NCI-H1417 (cell line): ENCODE measurements at regions not wholly inside any gene's neighbourhood (a gene's known extent, or its start where the extent isn't known, plus 50 kb on each side); places are given as distances from the start of the nearest gene placed in this dataset.
"Not testable (repeated sequence)": the region's sequence is repeated elsewhere in the genome, so short reads cannot be mapped to it uniquely, and the experiment has no call there.

ENCODE experiments used
- DNase-seq, 3 experiments: peaks; one replicate each; lab custom pipeline; 2025; lab: John Stamatoyannopoulos, UW

DNA sequence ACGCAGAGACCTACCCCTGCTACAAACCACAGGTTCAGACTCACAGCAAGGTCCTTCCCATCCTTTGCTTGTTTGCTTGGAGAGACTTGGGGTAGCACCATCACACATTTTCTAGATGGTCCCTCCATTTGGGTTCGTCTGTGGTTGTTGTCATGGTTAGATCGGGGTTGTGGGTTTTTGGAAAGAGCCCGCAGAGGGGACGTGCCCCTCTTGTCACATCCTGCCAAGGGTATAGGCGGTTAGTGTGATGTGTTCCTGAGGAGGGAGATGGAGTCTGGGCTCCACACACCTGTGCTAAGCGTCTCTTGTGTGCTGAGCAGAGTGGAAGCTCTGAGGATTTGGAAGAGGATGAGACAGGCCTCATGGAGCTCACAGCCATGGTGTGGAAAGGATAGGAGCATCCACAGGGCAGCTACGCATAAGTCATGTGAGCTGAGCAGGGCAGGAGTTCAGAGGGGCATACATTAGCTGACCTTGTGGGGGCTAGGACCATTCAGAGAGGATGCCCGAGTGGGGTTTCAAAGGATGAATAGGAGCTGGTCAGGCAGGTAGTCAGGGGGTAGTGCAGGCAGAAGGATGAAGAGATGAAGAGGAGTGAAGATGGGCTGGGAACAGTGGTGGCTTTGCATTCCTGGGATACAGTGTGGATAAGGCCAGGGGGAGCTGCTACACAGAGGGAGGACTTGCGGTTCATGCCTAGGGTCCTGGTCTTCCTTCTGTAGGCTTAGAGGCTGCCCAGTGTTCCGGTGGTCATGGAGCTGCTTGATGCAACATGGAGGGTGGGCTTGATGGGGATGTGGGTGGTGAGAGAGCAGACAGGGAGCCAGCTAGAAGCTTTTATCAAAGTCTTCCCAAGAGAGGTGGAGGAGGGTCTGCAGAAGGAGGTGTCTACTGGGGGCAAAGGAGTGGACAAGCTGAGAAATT is 62.9 kb downstream of the ACKR3 start:
- no peak for DNase-seq

GRCh38 chr2:236633219-236633570 is 63.6 kb downstream of the ACKR3 start:
- DNase-seq = no peak

DNA sequence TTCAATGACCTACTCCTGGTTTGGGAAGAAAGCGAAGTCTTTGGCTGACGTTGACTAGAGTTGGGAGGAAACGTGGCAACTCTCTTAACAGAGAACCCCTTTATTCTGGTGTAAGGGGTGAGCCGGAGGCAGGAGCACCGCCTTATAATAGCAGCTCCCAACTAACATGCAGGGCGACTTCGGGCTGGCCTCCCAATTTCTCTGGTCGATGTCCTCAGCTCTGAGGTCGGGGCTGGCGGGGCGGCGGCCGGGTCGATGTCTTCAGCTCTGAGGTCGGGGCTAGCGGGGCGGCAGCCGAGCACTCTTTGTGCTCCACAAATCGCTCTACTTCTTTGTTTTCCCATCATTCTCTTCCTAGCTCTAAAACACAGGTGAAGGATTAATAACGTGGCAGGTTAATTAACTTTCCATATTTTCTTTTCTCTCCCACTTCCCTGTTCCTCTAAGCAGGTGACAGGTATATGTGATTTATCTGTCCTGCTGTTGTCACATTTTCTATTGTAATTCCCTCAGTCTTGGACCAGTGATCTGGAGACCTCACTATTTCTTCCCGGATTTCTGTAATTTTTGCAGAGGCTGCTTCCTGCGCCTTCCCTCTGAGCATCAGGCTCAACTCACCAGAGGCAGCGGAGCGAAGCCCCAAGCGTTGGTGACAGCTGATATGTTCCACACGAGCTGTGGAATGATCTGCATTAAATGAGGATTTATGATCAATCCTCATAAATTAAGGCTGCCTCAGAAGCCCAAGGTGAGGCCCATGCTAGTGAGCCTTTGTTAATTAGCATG is 64.3 kb downstream of the ACKR3 start:
- peak in 1 of 3 experiments; percentile 30 for DNase-seq

GRCh38 chr2:236636261-236636660 is 66.6 kb downstream of the ACKR3 start:
- DNase-seq = no peak

DNA sequence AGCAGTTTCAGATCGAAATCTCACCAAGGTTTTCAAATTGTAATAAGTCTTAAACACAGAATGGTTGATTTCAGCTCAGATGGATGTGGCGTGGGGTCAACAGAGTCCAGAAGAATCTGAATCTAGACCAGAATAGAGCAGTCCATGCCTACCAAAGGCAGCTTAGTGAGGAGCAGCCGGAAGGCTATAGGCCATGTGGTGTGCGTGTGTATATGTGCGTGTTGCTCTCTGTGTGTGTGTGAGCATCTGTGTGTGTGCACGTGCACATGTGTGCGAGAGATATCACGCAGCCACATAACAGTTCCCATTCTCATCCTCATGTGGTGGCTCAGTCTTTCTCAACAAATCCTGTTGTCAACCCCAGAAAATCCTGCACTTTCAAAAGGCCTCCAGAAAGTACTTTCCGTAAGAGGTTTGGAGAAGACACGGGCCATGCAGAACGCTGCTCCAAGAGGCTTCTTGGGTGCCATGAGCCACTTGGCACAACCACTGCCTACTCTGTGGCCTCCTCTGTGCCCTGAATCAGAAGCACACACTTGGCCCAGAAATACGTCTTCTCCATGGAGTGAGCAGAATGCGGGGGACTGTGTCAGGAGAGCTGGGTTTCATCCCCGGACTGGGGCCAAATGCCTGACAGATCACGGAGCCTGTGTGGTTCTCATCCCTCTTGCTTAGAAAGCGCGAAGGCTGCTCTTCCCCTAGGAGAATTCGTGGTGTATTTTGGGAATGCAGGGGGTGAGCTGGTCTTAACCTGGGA is 67.3 kb downstream of the ACKR3 start:
- DNase-seq = no peak

GRCh38 chr2:236637686-236638569 is 68.3 kb downstream of the ACKR3 start:
- DNase-seq = no peak

DNA sequence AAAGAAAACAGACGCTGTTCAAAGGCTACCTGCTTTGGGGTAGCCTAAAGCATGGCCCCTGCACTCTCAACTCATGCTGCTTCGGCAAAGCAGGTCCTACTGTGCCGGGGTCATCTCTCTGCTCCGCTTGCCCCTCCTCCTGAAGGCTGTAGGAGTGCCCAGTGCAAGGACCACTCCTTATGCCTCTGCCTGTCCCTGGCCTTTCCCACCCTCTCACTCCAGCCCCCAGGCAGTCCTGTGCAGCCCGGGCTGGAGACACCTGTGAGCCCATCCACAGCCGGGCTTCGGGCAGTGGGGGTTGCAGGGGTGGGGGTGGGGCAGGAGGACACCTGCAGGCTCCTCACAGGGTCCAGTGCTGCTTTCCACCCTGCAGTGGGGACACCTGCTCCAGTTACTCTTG is 69.1 kb downstream of the ACKR3 start:
- DNase-seq = no peak

DNA sequence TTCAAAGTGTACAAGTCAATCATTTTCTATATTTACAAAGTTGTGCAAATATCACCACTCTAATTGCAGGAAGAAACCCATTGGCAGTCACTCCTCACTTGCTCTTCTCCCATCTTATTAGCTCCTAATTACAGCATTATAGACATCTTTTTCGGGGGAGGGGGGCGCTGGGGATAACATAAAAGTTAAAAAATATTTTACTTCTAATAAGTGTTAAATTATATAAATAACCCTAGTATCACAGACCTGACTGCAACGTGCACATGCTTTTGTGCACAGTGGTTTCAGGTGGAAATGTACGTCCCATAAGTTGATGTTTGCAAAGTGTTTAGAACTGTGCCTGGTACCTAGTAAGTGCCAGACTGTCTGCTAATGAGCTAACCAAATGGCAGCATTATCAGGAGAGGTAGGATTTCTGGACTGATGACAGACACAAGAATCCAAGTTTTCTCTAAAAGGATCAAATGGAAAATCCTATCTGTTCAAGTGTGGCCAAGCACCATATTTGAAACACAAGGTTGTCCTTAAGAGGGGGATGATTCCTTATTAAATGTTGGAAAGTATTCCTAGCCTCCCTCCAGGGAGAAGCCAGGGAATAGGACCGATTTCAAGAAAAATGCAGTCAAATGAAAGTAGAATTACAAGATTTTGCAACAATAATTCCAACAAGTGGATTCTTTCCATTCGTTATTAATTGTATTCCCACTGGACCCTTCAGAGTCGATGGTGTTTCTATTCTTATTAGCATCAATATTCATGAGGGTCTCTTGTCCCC is 70.0 kb downstream of the ACKR3 start:
- DNase-seq = no peak

- DNase-seq = no peak
Measured at GRCh38 chr2:236641051-236641726, 71.6 kb downstream of the ACKR3 start.

DNA sequence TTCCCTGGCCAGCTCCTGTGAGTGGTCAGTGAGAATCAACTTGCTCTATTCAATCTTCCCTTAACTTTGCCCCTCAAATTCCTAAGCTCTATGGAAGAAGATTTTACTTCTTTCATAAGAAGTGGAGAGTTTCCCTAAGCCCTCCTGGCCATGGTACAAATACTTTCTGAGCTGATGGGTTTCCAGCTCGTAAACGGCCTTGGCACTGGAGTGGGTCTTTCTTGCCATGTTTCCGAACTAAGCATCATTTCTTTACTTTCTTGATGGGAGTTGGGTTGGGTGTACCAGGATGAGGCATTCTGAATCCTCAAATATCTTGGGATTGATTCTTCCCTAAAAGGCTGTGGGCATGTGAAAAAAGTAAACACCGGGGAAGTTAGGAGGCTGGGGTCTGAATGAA is 72.5 kb downstream of the ACKR3 start:
- no peak for DNase-seq

DNA sequence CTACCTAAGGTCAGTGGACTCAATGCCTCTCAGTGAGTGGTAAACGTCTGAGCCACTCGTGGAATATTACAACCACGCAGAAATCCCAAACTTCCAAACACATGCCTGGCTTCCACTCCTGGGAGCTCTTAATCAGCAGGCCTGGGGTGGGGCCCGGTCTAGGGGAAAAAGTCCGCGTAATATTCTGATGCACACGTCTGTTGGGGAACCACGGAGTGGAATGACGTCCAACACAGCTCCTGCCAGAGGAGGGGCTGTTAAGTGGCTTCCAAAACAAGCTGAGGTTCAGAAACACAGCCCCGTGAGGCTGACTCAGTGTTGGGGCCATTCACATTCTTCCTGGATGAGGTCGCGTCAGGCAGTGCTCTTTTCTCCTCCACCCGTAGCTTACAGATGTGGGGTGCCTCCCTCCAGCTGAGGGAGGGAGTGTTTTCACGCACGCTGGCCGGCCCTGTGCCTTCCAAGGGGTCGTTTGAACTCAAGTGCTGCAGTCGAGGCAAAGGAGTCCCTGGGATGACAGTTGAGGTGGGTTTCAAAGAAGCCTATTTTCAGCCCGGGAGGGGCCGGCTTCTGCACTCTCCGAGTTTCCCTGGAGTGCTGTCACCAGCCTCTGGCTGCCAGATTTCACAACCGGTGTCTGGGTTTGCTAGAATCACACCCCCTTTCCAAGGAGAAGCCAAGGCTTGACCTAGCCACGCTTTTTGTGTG is 73.1 kb downstream of the ACKR3 start:
- no peak for DNase-seq

DNA sequence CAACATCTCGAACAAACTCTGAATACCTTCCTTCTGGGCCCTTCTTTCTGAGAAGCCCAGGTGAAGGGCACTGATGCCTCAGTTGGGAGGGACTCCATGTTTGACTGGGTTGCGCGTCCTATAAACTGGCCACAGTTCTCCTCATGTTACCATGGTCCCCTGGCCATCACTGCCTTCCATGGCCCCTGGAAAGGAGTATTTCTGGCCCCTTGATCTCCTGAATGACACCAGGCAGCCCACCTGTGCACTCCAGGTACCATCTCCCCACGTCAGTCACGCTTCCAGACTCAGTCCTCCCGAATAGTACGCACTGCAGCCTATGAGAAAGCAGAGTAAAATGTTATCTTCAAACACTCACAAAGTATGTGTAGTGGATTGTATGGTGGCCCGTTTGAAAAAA is 73.9 kb downstream of the ACKR3 start:
- DNase-seq = no peak

- no peak for DNase-seq
Measured at GRCh38 chr2:236644067-236644466, 74.4 kb downstream of the ACKR3 start.

DNA sequence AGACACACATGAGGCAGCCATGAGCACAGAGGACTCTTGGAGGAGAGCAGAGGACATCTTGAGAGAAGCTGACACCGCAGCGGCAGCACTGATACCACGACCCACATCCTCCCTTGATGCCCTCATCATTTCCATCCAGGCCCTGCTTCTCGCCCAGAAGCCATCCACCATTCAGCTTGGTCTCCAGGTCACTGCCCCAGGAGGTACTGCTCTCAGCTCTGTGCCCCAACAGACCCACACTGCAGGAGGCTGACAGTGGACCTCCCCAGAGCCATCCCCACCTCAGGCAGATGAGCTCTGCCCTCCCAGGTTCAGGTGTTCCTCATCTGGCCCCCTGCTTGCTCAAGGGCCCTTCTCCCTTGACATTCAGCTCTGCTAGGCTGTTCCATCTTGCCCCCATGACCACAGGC is 74.9 kb downstream of the ACKR3 start:
- DNase-seq = no peak

- not testable (repeated sequence) for DNase-seq
Measured at GRCh38 chr2:236645141-236645540, 75.5 kb downstream of the ACKR3 start.

DNA sequence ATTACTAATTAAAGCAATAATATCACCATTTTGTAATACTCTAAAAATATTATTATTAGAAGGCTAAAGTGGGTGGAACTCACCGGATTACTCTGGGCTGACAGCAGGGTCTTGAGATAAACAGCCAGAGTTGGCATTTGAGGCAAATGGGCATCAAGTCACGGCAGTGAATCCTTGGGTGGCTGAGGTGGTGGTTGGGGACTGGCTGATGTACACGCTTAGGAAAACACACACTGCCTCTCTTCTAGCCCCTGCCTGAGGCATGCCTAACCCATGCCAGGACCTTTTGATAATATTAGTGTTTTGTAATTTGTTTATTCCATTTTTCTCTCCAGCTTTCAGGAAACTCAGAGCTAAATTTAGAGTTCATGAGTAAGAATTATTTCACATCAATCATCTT is 76.8 kb downstream of the ACKR3 start:
- no peak for DNase-seq

DNA sequence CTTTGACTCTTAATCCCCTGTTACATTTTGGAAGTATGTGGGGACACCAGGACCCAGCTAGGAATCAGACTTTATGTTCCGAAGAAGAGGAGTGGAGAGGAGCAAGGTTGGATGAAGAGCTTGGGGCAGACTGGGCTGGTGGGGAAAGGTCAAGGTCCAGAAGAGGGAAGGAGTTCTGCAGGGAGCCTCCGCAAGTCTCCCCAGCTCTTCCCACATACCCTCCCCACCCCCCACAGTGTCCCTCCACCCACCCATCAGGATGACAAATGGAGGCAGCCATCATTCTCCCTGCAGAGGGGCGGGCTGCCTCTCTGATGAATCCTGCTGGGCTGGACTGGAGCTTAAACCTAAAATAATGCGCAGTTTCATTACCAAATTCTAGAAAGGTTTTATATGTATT is 77.2 kb downstream of the ACKR3 start:
- no peak for DNase-seq

- no peak for DNase-seq
Measured at GRCh38 chr2:236647621-236648020, 78.0 kb downstream of the ACKR3 start.

- DNase-seq = no peak
Measured at GRCh38 chr2:236653863-236654262, 84.2 kb downstream of the ACKR3 start.
